Brain pericyte (primary cell): ENCODE measurements at regions not wholly inside any gene's neighbourhood (a gene's known extent, or its start where the extent isn't known, plus 50 kb on each side); places are given as distances from the start of the nearest gene placed in this dataset.

Experiments used
- DNase-seq: peaks from one replicate; pipeline ENCODE4 v3.0.0-alpha.2; 2012; ENCODE audit warnings: low read depth, low spot score

DNA sequence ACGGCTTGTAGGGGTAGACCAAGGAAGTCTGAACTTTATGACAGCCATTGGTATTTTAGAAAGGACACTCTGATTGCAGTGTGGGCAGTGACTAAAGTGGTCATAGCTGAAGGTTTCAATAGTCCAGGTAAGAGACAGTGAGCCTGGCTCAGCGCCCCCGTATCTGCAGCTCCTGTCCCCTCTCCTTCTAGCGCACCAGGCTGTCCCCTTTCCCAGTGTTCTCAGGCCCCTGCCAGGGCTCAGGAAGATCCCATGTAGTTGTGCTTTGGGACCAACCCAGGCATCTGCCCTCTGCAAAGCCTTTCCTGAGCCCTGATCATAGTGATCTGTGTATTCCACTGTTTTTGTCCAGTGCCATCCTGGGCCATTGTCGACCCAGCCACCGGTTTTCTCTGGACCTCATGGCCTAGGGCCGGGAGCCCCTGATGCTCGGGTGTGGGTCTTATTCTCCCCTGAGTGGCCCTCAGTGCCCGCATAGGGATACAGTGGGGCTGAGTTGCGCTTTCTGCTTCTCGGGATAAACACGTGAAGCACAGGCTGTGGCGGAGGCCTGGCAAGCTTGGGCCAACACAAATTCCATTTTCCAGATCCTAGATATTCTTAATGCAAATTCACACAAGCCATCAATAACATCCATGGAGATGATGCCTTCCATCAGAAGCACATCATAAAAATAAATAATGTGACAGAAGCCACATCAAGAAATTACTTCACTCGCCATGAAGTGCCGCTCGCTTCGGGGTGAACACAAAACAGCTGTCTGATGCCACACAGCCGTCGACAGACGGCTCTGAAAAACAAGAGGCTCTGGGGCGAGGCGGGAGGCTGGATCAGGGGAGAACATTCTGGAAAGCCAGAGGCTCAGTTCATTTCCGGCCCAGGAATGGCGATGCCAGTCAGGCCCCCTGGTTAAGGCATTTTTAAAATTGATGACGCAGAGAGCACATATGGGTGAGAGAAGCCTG lies 805.0 kb downstream of the TBC1D22A start:
- no peak for DNase-seq

DNA sequence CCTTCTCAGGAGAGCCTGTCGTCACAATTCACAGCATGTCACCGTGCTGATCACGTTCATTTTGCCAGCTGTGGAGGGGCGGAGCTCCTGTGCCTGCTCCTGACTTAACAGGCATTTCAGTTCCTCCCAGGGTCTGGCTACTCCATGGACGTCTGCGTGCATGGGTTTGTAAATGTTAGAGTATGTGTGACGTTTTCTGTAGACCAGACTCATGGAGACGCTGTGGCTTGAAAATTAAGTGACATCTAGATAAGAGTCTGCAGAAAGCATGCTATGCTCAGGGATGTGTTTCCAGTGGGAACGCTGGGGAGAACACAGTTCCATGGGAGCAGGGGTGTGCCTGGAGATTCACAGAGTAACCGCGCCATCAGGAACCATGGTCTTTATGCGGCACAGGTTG lies 804.0 kb downstream of the TBC1D22A start:
- no peak for DNase-seq

DNA sequence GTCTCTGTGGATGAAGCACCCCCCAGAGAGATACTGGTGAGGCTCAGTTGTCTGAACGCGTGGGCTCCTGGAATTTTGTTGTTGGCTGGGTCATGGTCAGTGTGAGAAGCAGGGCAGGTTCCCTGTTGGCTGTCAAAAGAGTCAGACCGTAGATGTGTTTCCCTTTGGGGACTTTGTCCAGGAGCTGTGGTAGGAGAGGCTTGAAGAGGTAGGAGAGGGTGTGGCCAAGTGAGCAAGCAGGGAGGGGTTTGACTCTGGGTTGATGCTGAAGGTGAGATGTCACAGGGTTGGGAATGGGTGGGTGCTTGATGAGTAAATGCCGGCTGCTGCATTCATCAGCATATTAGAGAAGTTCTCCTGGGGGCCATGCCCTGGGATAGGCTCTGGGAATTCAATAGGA lies 803.2 kb downstream of the TBC1D22A start:
- no peak for DNase-seq

DNA sequence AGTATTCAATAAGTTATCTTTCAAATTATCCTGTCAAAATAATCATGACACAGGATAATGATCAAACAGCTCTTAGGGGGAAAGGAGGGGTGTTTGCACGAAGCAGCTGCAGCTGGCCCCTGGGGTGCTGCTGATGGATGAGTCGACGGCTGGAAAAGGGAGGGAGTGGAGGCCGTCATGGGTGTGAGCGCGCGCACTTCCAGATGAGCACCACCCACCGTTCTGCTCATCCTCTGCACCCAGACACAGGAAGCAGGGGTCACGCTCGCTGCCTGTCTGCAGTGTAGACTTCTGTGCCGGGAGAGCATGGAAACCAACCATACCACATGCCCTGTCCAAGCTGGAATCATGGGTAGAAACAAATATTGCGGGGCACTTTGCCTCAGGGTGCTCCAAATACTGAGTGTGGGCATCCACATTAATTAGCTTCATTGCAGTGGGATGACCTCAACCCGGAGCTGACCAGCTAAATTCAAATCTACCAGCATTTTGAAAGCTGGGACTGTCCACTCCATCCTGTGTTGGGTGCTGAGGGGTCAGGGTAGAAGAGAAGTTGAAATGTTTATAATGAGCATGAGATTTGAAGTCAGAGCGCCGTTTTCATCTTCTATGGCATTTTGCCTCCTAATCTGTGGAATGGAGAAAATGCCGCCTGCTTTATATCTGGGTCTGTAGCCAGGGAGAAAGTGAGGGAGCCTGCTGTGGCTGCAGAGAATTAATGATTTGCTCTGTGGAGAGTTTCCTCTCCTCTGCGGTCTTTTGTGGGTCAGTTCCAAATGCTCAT lies 802.4 kb downstream of the TBC1D22A start:
- DNase-seq, result no peak

DNA sequence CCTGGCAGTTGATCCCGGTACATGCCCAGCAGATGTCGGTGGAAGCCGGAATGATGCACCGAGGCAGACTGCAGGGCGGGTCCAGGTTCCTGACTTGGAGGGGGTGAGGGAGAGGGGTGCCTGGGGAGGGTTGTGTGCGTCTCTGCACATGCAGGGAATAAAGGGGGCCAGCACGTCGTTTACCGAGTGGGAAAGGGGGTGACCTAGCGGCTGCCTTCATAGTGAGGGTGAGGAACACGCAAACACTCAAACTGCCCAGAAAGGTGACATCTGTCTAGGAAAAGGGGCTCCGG lies 801.7 kb downstream of the TBC1D22A start:
- DNase-seq, result no peak

DNA sequence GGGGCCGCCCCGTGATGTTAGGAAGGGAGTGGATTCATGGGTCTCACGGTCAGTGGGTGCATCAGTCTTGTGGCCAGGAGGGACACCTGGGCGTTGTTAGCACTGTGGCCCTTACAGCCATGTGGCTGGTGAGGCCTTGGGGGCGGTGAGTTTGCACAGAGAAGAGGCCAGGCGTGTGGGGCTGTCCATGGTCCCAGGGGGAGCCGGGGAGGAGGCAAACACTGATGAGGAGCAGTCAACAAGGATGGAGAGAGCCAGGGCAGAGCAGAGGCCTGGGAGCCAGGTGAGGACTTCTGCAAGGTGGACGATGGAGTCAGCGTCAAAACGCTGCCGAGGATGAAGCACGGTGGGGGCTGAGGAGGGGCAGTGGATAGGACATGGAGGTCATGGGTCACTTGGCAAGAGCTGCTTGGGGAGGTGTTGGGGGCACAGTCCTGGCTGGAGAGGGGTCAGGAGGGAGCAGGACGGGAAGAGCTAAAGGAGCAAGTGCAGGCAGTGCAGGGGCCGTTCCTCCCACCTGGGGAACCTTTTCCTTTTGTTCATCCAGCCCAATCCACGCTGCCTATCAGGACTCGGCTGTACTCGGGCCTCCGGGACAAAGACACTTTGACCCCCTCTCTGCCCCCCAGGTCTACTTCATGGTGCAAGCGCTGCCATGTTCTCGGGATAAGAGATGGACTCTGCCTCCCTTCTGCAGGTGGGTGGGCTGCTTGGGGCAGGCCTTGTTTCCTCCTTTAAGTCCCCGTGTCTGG lies 801.1 kb downstream of the TBC1D22A start:
- no peak for DNase-seq

DNA sequence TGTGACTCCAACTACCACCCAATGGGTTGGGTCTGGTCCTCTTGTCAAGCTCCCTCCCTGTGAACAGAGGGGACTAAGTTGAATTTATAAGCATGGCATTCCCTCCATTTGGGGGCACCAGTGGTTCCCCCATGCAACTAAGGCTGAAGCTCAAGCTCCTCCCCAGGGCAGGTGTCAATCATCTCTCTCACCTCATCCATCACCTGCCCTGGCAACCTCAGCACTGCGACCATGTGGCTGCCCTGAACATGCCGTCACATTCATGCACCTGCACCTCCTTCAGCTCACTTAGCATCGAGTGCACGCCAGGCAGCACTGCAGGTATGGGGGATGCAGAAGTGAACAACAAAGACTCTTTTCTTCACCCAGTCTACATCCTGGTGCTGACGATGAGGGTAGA lies 799.3 kb downstream of the TBC1D22A start:
- no peak for DNase-seq

DNA sequence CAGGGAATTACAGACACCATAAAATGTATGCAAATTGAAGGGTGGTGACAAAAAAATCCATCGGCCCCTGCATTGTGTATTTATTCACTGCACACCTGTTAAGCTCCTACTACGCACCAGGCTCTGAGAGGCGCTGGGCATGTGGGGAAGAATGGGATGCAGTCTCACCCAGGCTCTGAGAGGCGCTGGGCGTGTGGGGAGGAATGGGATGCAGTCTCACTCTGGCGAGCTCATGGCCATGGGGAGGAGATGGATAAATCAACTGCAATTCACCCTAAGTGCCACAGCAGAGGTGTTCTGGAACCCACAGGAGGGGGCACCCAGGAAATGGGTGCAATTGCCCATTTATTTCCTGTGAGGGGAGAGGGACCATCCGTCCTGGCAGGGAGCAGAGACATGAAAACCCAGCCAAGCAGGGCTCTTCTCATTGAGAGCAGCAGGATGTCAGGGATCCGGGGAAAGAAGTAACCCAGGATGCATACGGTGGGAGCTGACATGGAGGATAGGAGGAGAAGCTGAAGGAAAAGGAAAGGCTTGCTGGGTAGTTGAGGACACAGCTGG lies 798.7 kb downstream of the TBC1D22A start:
- no peak for DNase-seq

DNA sequence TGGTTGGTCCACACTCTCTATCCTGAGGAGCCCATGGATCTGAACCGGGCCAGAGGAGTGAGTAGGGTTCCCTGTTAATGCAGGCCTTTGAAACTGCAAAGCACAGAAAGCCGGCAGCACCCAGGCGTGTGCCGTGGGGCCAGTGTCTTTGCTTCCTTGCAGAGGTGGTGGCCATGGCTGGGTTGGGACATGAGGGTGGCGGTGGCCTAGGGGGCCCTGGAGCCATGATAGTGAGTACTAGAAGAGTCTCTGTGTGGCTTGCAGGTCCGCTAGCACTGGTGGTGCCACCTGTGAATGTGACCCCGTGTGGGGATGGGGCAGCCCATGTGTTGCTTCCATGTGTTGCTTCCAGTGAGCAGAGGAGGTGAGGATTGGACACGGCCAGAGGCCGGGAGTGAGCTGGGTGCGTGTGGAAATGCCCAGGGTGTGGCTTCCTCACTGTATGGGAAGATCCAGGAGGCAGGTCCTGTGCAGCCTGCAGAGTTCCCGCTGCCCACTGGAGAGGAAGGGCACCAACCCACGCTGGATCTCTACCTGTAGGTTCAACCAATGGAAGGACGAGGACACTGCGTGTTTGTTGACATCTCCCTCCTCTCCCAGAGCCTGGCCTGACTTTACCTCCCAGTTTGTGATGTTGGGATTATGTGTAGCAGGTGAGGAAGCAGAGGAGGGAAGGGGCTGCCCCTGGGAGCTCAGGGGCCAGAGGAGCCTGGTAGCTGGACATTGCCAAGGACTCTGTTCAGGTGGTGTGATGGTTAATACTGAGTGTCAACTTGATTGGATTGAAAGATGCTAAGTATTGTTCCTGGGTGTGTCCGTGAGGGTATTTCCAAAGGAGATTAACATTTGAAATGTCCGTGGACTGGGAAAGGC lies 796.6 kb downstream of the TBC1D22A start:
- DNase-seq, result no peak

DNA sequence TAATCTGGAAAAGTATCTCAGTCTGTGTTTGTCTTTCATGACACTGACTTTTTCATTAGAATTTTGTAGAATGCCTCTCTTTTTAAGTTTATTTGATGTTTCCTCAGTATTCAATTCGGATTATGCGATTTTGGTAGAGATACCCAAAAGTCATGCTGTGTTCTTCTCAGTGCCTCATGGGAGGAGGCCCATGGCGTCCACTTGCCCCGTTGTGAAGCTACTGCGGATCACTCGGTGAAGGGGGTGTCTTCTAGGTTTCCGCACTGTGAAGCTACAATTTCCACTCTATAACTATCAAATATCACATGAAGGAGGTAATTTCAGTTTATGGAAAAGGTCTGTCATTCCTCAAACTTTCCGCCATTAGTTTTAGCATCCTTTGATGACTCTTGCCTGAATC lies 794.0 kb downstream of the TBC1D22A start:
- no peak for DNase-seq

DNA sequence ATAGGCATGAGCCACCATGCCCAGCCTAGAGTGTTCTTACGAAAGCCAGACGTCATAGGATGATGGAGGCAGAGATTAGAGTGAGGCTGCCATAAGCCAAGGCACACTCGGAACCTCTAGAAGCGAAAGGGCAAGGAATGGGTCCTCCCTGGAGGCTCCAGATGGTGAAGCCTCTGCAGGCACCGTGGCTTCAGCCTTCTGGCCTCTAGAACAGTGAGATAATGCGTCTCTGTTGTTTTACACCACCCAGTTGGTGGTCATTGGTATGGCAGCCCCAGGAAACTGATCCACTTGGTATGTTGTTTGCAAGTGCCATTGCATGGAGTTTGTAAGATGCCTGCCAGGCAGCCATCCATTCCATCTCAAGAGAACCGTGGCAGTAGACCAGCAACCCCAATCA lies 791.0 kb downstream of the TBC1D22A start:
- no peak for DNase-seq

DNA sequence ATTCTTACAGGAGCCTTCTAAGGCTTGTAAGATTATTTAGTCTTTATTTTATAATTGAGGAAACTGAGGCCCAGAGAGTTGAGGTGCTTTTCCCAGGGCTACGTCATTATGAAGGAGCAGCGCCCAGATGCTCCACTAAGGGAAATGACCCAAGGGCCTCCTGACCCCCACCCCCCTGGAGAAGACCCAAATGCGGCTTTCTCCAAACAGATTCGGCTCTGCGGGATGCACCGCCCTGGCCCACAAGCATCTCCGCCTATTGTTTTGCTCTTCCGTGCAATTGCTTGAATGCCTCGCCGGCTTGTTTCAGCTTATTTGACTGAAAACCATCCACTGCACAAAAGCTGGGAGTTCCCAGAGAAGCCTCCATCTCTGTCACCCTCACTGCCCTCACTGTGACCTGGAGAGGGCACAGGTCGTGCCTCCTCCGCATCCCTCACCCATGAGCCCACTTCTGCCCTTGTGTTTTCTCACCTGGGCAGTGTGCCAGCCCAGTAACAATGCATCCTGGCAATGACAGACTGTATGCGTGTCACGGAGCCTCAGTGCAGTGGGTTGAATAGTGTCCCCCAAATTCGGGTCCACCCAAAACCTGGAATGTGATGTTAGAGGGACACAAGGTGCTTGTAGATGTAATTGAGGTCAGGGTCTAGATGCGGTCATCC lies 790.2 kb downstream of the TBC1D22A start:
- no peak for DNase-seq

DNA sequence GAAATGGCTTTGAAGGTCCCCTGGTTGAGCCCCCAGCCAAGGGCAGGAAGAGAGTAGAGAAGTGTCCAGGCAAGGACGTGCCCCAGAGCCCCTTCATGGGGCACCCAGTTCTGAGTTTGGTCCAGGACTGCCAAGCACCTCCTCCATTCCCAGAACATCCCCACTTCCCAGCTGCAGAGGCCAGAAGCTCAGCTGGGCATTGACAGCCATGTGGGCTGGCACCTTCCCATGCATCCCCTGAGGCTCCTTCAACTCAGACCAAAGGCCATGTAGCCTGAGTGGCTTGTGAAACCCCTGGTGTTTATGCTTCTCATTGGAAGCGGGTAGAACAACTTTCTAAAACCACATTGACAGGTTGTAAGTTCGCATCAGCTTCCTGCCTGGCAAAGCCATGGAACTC lies 789.6 kb downstream of the TBC1D22A start:
- no peak for DNase-seq

DNA sequence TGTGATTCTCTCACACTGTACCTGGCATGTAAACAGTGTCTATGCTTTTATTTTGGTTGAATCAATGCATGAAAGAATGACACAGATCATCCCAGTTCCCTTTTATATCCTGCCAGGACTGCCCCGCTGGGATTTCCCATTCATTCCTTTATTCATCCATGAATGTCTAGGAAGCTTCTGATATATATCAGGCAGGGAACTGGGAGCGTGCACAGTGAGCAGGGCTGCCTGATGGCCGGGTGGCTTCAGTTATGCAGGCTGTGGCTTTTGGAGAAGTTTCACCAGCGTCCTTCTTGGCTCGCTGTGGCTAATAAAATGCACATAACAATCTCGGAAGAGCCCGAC lies 789.0 kb downstream of the TBC1D22A start:
- no peak for DNase-seq

DNA sequence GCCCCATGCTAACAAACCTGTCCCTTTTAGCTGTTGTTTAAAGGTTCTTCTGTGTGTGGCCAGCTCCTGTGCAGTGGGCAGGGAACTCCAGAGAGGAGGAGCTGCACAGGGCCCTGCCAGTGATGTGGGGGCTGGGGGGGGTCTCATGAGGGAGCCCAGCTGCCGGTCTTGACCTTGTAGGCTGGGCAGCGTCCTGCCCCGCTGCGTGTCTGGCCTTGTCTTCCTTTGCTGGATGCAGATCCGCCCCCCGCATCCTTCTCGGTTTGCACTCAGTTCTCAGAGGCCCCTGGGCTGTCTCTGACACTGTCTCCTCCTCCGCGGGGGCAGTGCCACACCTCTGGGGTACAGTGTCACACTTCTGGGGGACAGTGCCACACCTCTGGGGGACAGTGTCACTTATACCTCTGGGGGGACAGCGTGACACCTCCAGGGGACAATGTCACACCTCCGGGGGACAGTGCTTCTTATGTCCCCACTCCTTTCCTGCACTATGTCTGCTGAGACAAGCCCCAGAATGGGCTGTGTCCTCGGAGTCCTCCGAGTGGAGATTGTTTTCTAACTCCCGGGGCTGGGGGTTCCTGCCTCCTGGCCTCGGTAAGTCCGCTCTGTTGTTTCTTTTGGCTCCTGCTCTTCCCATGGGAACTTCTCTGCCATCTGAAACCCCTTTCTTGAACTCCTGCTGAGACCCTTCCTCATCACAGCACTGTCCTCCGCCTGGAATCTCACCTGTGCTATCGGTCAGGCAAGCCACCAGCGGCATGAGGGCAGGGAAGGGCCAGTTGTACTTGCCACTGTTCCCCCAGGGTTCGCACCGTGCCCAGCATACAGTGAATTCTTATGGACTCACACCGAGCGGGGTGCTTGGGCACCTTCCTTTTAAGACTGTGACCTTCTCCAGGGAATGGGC lies 788.3 kb downstream of the TBC1D22A start:
- no peak for DNase-seq

DNA sequence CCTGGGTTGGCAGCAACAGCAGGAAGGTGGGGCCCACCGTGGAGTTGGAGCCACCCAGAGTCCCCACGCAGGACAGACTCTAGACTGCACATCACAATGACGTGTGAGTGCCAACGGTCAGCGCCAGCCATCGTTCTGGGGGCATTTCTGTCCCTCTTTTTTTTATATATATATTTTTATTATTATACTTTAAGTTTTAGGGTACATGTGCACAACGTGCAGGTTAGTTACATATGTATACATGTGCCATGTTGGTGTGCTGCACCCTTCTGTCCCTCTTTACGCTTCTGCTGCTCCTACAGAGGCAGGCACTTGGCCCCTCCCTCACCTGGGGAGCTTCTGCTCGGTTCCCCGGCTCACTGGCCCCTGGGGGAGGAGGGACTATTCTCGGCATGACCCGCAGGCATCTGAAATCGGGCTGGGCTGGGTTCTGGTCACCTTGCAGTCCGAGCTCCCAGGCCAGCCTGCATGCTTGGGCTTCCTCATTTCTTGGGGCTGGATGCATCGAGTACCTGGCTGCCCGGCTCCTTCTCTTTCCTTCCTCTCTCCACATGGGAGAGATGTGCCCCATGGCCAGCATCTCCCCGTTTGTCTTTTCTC lies 787.4 kb downstream of the TBC1D22A start:
- no peak for DNase-seq

DNA sequence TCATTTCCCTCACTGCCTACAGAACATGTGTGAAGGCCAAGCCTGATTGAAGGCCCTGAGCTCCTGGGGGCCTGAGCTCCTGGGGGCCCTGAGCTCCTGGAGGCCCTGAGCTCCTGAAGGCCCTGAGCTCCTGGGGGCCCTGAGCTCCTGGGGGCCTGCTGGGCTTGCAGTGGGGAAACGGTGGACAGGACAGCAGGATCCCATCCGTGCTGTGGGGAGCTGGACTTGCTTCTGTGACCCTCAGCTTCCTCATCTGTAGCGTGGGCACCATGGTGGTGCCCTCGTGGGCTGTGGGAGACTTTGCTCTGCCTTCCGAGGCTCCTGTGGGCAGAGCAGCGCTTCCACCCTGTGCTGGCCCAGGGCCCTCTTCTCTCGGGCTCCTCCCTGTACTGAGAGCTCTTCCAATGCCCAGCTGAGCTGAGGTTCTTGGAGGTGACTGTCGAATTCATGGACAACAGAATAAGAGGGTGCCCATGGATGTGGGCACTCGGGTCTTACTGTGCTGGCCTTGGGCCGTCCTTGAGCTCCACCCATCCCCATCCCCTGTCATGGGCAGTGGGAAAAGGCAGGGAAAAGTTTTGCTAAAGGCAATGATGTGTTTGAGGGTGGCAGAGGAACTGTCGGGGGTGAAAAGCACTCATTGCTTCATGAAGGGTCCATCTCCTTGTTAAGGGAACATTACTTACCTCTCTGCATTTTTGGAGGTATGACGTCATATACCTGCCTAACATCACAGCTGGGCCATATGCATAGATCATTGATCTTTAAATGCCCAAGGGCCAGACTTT lies 786.7 kb downstream of the TBC1D22A start:
- no peak for DNase-seq
